GM12878 (cell line): ENCODE measurements at regions not wholly inside any gene's neighbourhood (a gene's known extent, or its start where the extent isn't known, plus 50 kb on each side); places are given as distances from the start of the nearest gene placed in this dataset.

Source experiments
- ATAC-seq: fragments of 200-7000 bp; cut with Tn5 transposase; 3 replicates; pipeline ENCODE4 v1.9.1; 2020; ENCODE audit warnings: mild to moderate bottlenecking, moderate library complexity
- BruUV-seq: library from RNA; stranded (reverse); fragments of 400-500 nt; replicated peaks from 2 replicates; lab custom pipeline; 2021; lab: Mats Ljungman, UMichigan
- CTCF ChIA-PET: fragments of 300-600 bp; sonication (Branson Sonifier 250); formaldehyde crosslinking; extraction: SDS; loops from one replicate; lab custom pipeline; 2021; ENCODE audit warnings: inconsistent platforms; lab: Yijun Ruan, JAX
- POLR2A ChIA-PET: fragments of 350-600 bp; formaldehyde crosslinking; extraction: SDS; loops from one replicate; lab custom pipeline; 2021; ENCODE audit warnings: inconsistent platforms; lab: Charles Lee
- RAD21 ChIA-PET: fragments of 300-600 bp; sonication (Branson Sonifier 250); formaldehyde crosslinking; loops from one replicate; lab custom pipeline; 2023; ENCODE audit warnings: antibody characterized with exemption; ENCODE audit not compliant: unreplicated experiment; lab: Charles Lee
- SMC1A ChIA-PET: fragments of 300-600 bp; sonication (Branson Sonifier 250); formaldehyde crosslinking; loops from one replicate; lab custom pipeline; 2023; ENCODE audit not compliant: unreplicated experiment, uncharacterized antibody; lab: Charles Lee
- DNase-seq: peaks from one replicate; pipeline ENCODE4 v3.0.0-alpha.2; 2011; ENCODE audit warnings: low read depth, low spot score
- FAIRE-seq: peaks from 3 replicates; lab custom pipeline; 2011; peaks lifted over from hg19 to GRCh38; lab: Jason Lieb, UNC
- H2AFZ ChIP-seq: 2 replicates; pipeline ENCODE4 v1.6.0; 2011; ENCODE audit warnings: low read depth, low read length, control low read depth; ENCODE audit not compliant: control insufficient read depth
- H3K27ac ChIP-seq: 2 replicates; pipeline ENCODE4 v1.5.1; 2011; ENCODE audit warnings: control low read depth; ENCODE audit not compliant: control insufficient read depth, insufficient read depth
- H3K27me3 ChIP-seq, 2 experiments: replicated peaks in 1 of 2; 2 replicates each; pipeline versions ENCODE4 v1.6.0 to v1.6.1; 2011; ENCODE audit warnings: low read length in 1 of 2; ENCODE audit not compliant: control insufficient read depth in 2 of 2, insufficient read depth in 2 of 2
- H3K36me3 ChIP-seq, 2 experiments: 2 replicates each; pipeline ENCODE4 v1.5.1; 2011; ENCODE audit warnings: low read length in 1 of 2; ENCODE audit not compliant: control insufficient read depth in 2 of 2, insufficient read depth in 2 of 2
- H3K4me1 ChIP-seq: 2 replicates; pipeline ENCODE4 v1.6.1; 2011; ENCODE audit warnings: mild to moderate bottlenecking, low read length, moderate library complexity, mixed read lengths; ENCODE audit not compliant: control insufficient read depth, insufficient read depth
- H3K4me2 ChIP-seq: 2 replicates; pipeline ENCODE4 v1.6.0; 2011; ENCODE audit warnings: control low read depth; ENCODE audit not compliant: control insufficient read depth, insufficient read depth
- H3K4me3 ChIP-seq: fragments of 200-600 bp; sonication (generic); 2 replicates; pipeline ENCODE4 v1.5.1; 2016
- H3K79me2 ChIP-seq: 2 replicates; pipeline ENCODE4 v1.6.0; 2011; ENCODE audit warnings: low read length; ENCODE audit not compliant: control insufficient read depth, insufficient read depth
- H3K9ac ChIP-seq: 2 replicates; pipeline ENCODE4 v1.8.0; 2011; ENCODE audit warnings: low read length, control low read depth, mixed read lengths; ENCODE audit not compliant: control insufficient read depth, insufficient read depth
- H3K9me3 ChIP-seq: replicated peaks from 3 replicates; pipeline ENCODE4 v1.5.1; 2011; ENCODE audit warnings: mild to moderate bottlenecking, low read length; ENCODE audit not compliant: control insufficient read depth, insufficient read depth
- H4K20me1 ChIP-seq: 2 replicates; pipeline ENCODE4 v1.6.0; 2011; ENCODE audit not compliant: control insufficient read depth, insufficient read depth
- CHD2 ChIP-seq: IDR thresholded peaks from 2 replicates; pipeline ENCODE4 v1.6.1; 2011; ENCODE audit warnings: low read depth, low read length, improper control_type of control experiment, borderline replicate concordance
- EED ChIP-seq: sonication (generic); IDR thresholded peaks from 2 replicates; pipeline ENCODE4 v1.6.1; 2016; ENCODE audit warnings: antibody characterized with exemption, low read depth
- MXI1 ChIP-seq: fragments of 150-350 bp; IDR thresholded peaks from 2 replicates; pipeline ENCODE4 v1.6.1; 2011; ENCODE audit warnings: low read depth, mild to moderate bottlenecking, inconsistent platforms, low read length, improper control_type of control experiment
- NFYA ChIP-seq: IDR thresholded peaks from 2 replicates; pipeline ENCODE4 v1.6.1; 2011; ENCODE audit warnings: low read depth, mild to moderate bottlenecking, low read length, improper control_type of control experiment, borderline replicate concordance
- POU2F2 ChIP-seq: IDR thresholded peaks from 3 replicates; pipeline ENCODE4 v1.6.1; 2011; ENCODE audit warnings: low read depth, mild to moderate bottlenecking, low read length, borderline replicate concordance
- ZNF207 ChIP-seq: fragments of 450-650 bp; IDR thresholded peaks from 2 replicates; pipeline ENCODE4 v1.6.1; 2014; ENCODE audit warnings: antibody characterized with exemption, mild to moderate bottlenecking, borderline replicate concordance
- whole genome bisulfite sequencing: methylation state at CpG from one replicate; pipeline ENCODE4 v1.1.6; 2016; ENCODE audit warnings: low lambda C conversion rate; ENCODE audit not compliant: insufficient replicate concordance, insufficient coverage; ENCODE audit errors: missing lambda C conversion rate; 5-methylcytosine and 5-hydroxymethylcytosine counted together
- in situ Hi-C: fragments of 300-500 bp; cut with MboI; formaldehyde crosslinking; loops from 9 replicates; pipeline ENCODE4 v1.14.3; 2018; ENCODE audit warnings: mixed read lengths
- intact Hi-C: fragments of 100-400 bp; cut with micrococcal nuclease; formaldehyde crosslinking; loops from one replicate; pipeline ENCODE4 v1.14.2; 2022; ENCODE audit not compliant: unreplicated experiment
- TF ChIP-seq, protein P1 (sequence below): fragments of 450-650 bp; IDR thresholded peaks from 2 replicates; pipeline ENCODE4 v1.6.1; 2018; ENCODE audit warnings: mild to moderate bottlenecking, low read depth, moderate library complexity; ENCODE audit not compliant: partially characterized antibody

DNA sequence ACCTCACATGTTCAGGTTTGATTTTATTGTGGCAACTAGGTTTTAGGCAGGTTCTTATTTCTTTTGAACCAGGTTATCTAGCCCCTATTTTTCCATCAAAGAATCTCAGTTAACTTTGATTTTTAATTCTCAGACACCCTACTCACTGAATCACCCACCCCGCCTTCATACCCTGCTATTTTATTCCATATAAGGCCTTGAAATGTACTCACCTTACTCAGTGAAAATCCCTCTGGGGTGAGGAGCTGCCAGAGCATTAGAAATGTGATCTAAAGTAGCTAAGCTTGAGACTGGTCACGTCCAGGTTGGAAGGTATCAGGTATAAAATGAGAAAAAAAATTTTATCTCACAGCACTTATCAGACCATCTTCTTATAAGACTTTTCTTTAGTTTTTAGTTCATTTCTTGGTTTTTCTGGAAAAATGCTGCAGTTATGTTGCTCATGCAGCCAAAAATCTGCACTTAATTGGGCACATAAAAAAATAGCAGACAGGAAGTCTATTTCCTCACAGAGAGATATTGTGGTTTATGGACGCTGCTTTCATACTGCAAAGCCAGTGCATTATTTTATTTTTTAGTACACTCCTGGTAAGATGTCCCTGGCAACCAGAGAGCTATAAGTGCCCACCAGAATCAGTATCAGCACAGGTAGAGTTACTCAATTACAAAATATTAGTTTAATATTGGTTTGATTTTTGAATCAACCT is 101.5 kb upstream of the CCDC91 start:
- WGBS = 45% methylated on average over 3 of the region's 3 CpGs
- ChIA-PET SMC1A (no interaction called here), CTCF (no interaction called here), POLR2A (no interaction called here), RAD21 (no interaction called here)
- H3K27me3 ChIP-seq = no peaks in the 10 kb centered on the region
- no peak for TF ChIP-seq POU2F2
- no peak for TF ChIP-seq MXI1
- no peak for TF ChIP-seq EED
- no peak for TF ChIP-seq CHD2
- TF ChIP-seq ZNF207 = no peak
- TF ChIP-seq NFYA = no peak
- TF ChIP-seq, protein P1, sequence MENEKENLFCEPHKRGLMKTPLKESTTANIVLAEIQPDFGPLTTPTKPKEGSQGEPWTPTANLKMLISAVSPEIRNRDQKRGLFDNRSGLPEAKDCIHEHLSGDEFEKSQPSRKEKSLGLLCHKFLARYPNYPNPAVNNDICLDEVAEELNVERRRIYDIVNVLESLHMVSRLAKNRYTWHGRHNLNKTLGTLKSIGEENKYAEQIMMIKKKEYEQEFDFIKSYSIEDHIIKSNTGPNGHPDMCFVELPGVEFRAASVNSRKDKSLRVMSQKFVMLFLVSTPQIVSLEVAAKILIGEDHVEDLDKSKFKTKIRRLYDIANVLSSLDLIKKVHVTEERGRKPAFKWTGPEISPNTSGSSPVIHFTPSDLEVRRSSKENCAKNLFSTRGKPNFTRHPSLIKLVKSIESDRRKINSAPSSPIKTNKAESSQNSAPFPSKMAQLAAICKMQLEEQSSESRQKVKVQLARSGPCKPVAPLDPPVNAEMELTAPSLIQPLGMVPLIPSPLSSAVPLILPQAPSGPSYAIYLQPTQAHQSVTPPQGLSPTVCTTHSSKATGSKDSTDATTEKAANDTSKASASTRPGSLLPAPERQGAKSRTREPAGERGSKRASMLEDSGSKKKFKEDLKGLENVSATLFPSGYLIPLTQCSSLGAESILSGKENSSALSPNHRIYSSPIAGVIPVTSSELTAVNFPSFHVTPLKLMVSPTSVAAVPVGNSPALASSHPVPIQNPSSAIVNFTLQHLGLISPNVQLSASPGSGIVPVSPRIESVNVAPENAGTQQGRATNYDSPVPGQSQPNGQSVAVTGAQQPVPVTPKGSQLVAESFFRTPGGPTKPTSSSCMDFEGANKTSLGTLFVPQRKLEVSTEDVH = no peak
- H3K9ac ChIP-seq = no peak overlapping the region
- DNase-seq (no peak), ATAC-seq (no peak), FAIRE-seq (no peak)
- no peaks in the 10 kb centered on the region for H4K20me1 ChIP-seq
- no peaks in the 10 kb centered on the region for H3K9me3 ChIP-seq
- no peak overlapping the region for H3K4me3 ChIP-seq
- H3K27ac ChIP-seq = no peak overlapping the region
- no TSS peak for BruUV-seq
- H2AFZ ChIP-seq = no peak overlapping the region
- H3K4me1 ChIP-seq = peaks cover 6% of the 10 kb centered on the region
- intact Hi-C loops (no loop called here), in situ Hi-C loops (no loop called here)
- H3K79me2 ChIP-seq = no peaks in the 10 kb centered on the region
- H3K4me2 ChIP-seq = no peak overlapping the region
- no peaks in the 10 kb centered on the region for H3K36me3 ChIP-seq
